C4-2B (cell line): ENCODE measurements at regions not wholly inside any gene's neighbourhood (a gene's known extent, or its start where the extent isn't known, plus 50 kb on each side); places are given as distances from the start of the nearest gene placed in this dataset.

Experiments used
- ZFX ChIP-seq: fragments of 450-650 bp; IDR thresholded peaks from 2 replicates; pipeline ENCODE4 v1.6.1; 2017
- TF ChIP-seq, protein P1 (sequence below): fragments of 450-650 bp; conservative IDR thresholded peaks from 2 replicates; pipeline ENCODE4 v1.5.1; 2017; ENCODE audit warnings: mild to moderate bottlenecking

DNA sequence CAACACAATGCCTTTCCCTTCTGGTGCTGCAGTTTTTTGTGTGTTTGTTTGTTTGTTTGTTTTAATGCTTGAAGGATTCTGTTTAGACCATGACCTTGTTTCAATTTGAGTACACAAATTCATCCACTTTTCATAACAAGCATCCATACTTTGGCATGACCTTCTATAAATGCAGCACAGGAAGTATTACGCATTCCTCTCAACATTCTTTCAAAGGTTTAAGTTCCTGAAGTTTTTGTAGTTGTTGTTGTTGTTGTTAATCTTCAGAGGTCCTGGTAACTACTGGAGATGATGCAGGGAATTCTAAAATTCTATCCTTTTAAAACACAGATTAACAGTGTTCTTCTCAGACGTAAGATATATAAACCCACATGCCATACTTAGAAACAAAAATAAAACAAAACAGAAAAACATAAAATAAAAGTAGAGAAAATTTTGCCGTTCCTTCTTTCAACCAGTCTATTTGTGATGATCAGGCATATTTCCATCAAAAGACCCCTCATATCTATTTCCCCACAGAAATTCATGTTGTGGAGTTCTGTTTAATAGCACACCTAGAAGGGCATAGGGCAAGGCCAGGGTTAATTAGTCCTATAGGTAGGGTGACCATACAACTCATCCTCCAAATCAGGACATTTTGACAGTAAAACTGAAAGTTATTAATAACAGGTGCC, 529.9 kb downstream of the NOVA1 start:
- TF ChIP-seq, protein P1, sequence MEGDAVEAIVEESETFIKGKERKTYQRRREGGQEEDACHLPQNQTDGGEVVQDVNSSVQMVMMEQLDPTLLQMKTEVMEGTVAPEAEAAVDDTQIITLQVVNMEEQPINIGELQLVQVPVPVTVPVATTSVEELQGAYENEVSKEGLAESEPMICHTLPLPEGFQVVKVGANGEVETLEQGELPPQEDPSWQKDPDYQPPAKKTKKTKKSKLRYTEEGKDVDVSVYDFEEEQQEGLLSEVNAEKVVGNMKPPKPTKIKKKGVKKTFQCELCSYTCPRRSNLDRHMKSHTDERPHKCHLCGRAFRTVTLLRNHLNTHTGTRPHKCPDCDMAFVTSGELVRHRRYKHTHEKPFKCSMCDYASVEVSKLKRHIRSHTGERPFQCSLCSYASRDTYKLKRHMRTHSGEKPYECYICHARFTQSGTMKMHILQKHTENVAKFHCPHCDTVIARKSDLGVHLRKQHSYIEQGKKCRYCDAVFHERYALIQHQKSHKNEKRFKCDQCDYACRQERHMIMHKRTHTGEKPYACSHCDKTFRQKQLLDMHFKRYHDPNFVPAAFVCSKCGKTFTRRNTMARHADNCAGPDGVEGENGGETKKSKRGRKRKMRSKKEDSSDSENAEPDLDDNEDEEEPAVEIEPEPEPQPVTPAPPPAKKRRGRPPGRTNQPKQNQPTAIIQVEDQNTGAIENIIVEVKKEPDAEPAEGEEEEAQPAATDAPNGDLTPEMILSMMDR: no peak
- no peak for TF ChIP-seq ZFX
